Trophoblast cell (in vitro differentiated cells and primary cell): ENCODE measurements at regions not wholly inside any gene's neighbourhood (a gene's known extent, or its start where the extent isn't known, plus 50 kb on each side); places are given as distances from the start of the nearest gene placed in this dataset.

ENCODE experiments used
- DNase-seq, 2 donors: peaks; one replicate each; pipeline ENCODE4 v3.0.0-alpha.2; 2016
- H2AFZ ChIP-seq: 2 replicates; pipeline ENCODE4 v1.6.1; 2013; ENCODE audit warnings: low read length, moderate library complexity, mild to moderate bottlenecking; ENCODE audit not compliant: insufficient read depth, poor library complexity
- H2AK5ac ChIP-seq: 2 replicates; pipeline ENCODE4 v1.6.1; 2013; ENCODE audit warnings: mild to moderate bottlenecking, low read length
- H2BK120ac ChIP-seq: 2 replicates; pipeline ENCODE4 v1.6.1; 2013; ENCODE audit warnings: low read length, mild to moderate bottlenecking, moderate library complexity; ENCODE audit not compliant: insufficient read depth, poor library complexity
- H2BK12ac ChIP-seq: 2 replicates; pipeline ENCODE4 v1.6.1; 2013; ENCODE audit warnings: mild to moderate bottlenecking, low read length, moderate library complexity
- H2BK5ac ChIP-seq: 2 replicates; pipeline ENCODE4 v1.6.1; 2013; ENCODE audit warnings: low read length, low read depth, moderate library complexity, mild to moderate bottlenecking; ENCODE audit not compliant: poor library complexity
- H3K14ac ChIP-seq: 2 replicates; pipeline ENCODE4 v1.6.1; 2013; ENCODE audit warnings: mild to moderate bottlenecking, low read length
- H3K18ac ChIP-seq: 2 replicates; pipeline ENCODE4 v1.6.1; 2013; ENCODE audit warnings: mild to moderate bottlenecking, low read length
- H3K23ac ChIP-seq: 2 replicates; pipeline ENCODE4 v1.6.1; 2013; ENCODE audit warnings: low read length
- H3K27ac ChIP-seq: 2 replicates; pipeline ENCODE4 v1.5.1; 2013; ENCODE audit warnings: low read depth, mild to moderate bottlenecking, inconsistent platforms, low read length, moderate library complexity
- H3K27me3 ChIP-seq: 2 replicates; pipeline ENCODE4 v1.6.1; 2013; ENCODE audit warnings: inconsistent platforms, mild to moderate bottlenecking, low read length, moderate library complexity; ENCODE audit not compliant: insufficient read depth
- H3K36me3 ChIP-seq, 2 experiments: 1 replicate in 1 of 2; 2 replicates in 1 of 2; pipeline ENCODE4 v1.6.1; 2013; ENCODE audit warnings: low read length in 2 of 2, mild to moderate bottlenecking in 2 of 2, moderate library complexity in 1 of 2; ENCODE audit not compliant: insufficient read depth in 2 of 2, control insufficient read depth in 1 of 2
- H3K4ac ChIP-seq: 2 replicates; pipeline ENCODE4 v1.6.1; 2013; ENCODE audit warnings: low read depth, mild to moderate bottlenecking, low read length, moderate library complexity
- H3K4me1 ChIP-seq, 2 experiments: 1 replicate in 1 of 2; 2 replicates in 1 of 2; pipeline ENCODE4 v1.6.1; 2013; ENCODE audit warnings: low read length in 2 of 2, mild to moderate bottlenecking in 2 of 2, moderate library complexity in 1 of 2; ENCODE audit not compliant: insufficient read depth in 2 of 2, control insufficient read depth in 1 of 2
- H3K4me2 ChIP-seq: 2 replicates; pipeline ENCODE4 v1.6.1; 2013; ENCODE audit warnings: inconsistent platforms, mild to moderate bottlenecking, low read length, moderate library complexity
- H3K4me3 ChIP-seq: 2 replicates; pipeline ENCODE4 v1.5.1; 2013; ENCODE audit warnings: mild to moderate bottlenecking, low read depth, low read length, inconsistent platforms
- H3K79me1 ChIP-seq: one replicate; pipeline ENCODE4 v1.6.1; 2013; ENCODE audit warnings: low read length
- H3K79me2 ChIP-seq: 2 replicates; pipeline ENCODE4 v1.6.1; 2013; ENCODE audit warnings: low read length, mild to moderate bottlenecking; ENCODE audit not compliant: control insufficient read depth, insufficient read depth, poor library complexity
- H3K9ac ChIP-seq: 2 replicates; pipeline ENCODE4 v1.6.1; 2013; ENCODE audit warnings: mild to moderate bottlenecking, low read length
- H3K9me3 ChIP-seq: 2 replicates; pipeline ENCODE4 v1.6.1; 2013; ENCODE audit warnings: low read depth, mild to moderate bottlenecking, control low read depth, inconsistent platforms, low read length; ENCODE audit not compliant: insufficient read depth
- H4K12ac ChIP-seq: 2 replicates; pipeline ENCODE4 v1.6.1; 2013; ENCODE audit warnings: low read depth, mild to moderate bottlenecking, low read length, moderate library complexity
- H4K8ac ChIP-seq: 2 replicates; pipeline ENCODE4 v1.6.1; 2013; ENCODE audit warnings: low read depth, mild to moderate bottlenecking, low read length, moderate library complexity
- H4K91ac ChIP-seq: one replicate; pipeline ENCODE4 v1.6.1; 2013; ENCODE audit warnings: low read depth, mild to moderate bottlenecking, low read length, moderate library complexity
- WGBS: extraction: QIAGEN DNeasy Blood & Tissue Kit; methylation state at CpG from one replicate; pipeline ENCODE4 v1.1.7; 2013; ENCODE audit warnings: missing lambda C conversion rate; ENCODE audit not compliant: insufficient read length, insufficient coverage; ENCODE audit errors: extremely low coverage; 5-methylcytosine and 5-hydroxymethylcytosine counted together

DNA sequence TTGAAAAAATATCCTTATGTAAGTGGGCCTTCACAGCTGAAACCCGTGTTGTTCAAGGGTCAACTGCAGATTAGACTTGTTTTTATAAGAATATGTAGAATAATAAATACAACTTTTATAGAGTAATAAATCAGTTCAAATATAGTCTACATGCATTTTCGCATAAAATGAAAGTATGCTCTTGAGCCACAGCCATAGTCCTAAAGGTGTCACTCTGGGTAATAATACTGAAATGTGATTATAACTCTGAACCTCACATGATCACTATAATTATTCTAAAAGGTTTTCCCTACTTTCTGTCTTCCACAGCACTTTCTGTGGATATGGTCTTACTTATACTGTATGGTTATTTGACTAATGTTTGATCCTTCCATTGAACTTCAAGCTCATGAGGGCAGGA is 185.8 kb downstream of the SLC6A15 start:
- no peak for DNase-seq
- H3K27ac ChIP-seq = peak overlapping the region; percentile 92
- H3K23ac ChIP-seq = no peak overlapping the region
- H2AFZ ChIP-seq = no peak overlapping the region
- no peak overlapping the region for H3K14ac ChIP-seq
- no peaks in the 10 kb centered on the region for H3K36me3 ChIP-seq
- H2BK5ac ChIP-seq = peak overlapping the region; percentile 73
- peak overlapping the region; percentile 19 for H4K8ac ChIP-seq
- H3K4me1 ChIP-seq = no peaks in the 10 kb centered on the region
- peak overlapping the region; percentile 47 for H4K91ac ChIP-seq
- H3K9ac ChIP-seq = no peak overlapping the region
- no peaks in the 10 kb centered on the region for H3K79me2 ChIP-seq
- H4K12ac ChIP-seq = no peak overlapping the region
- no CpG with 5 or more reads among the region's 2 CpGs for WGBS
- H3K4me2 ChIP-seq = no peak overlapping the region
- no peak overlapping the region for H3K18ac ChIP-seq
- no peaks in the 10 kb centered on the region for H3K9me3 ChIP-seq
- peak overlapping the region; percentile 76 for H2BK120ac ChIP-seq
- H2AK5ac ChIP-seq = no peak overlapping the region
- peaks cover 8% of the 10 kb centered on the region for H3K79me1 ChIP-seq
- no peaks in the 10 kb centered on the region for H3K27me3 ChIP-seq
- H3K4ac ChIP-seq = no peak overlapping the region
- no peak overlapping the region for H2BK12ac ChIP-seq
- no peak overlapping the region for H3K4me3 ChIP-seq

- H3K4me3 ChIP-seq = no peak overlapping the region
- H3K14ac ChIP-seq = no peak overlapping the region
- no peak overlapping the region for H2BK5ac ChIP-seq
- no peak overlapping the region for H2BK120ac ChIP-seq
- no peaks in the 10 kb centered on the region for H3K27me3 ChIP-seq
- H3K4ac ChIP-seq = no peak overlapping the region
- H3K36me3 ChIP-seq = no peaks in the 10 kb centered on the region
- no peak overlapping the region for H4K12ac ChIP-seq
- H3K4me1 ChIP-seq = no peaks in the 10 kb centered on the region
- no peak overlapping the region for H3K18ac ChIP-seq
- no peak overlapping the region for H2AK5ac ChIP-seq
- H2BK12ac ChIP-seq = no peak overlapping the region
- no peak overlapping the region for H3K23ac ChIP-seq
- H3K9ac ChIP-seq = no peak overlapping the region
- H3K9me3 ChIP-seq = no peaks in the 10 kb centered on the region
- no peak overlapping the region for H4K8ac ChIP-seq
- H3K4me2 ChIP-seq = no peak overlapping the region
- H3K79me1 ChIP-seq = peaks cover 6% of the 10 kb centered on the region
- no peak for DNase-seq
- no peak overlapping the region for H4K91ac ChIP-seq
- H3K27ac ChIP-seq = no peak overlapping the region
- H3K79me2 ChIP-seq = no peaks in the 10 kb centered on the region
- no peak overlapping the region for H2AFZ ChIP-seq
- no CpG with 5 or more reads among the region's 2 CpGs for WGBS
Observed at GRCh38 chr12:84723988-84724387, 188.6 kb downstream of the SLC6A15 start.

GRCh38 chr12:84719997-84720396 is 192.6 kb downstream of the SLC6A15 start:
- no peak for DNase-seq
- Histone ChIP-seq H3K14ac (no peak overlapping the region), H4K8ac (no peak overlapping the region), H3K9me3 (no peaks in the 10 kb centered on the region), H3K4me3 (no peak overlapping the region), H3K79me1 (no peaks in the 10 kb centered on the region), H2BK5ac (no peak overlapping the region), H2AFZ (no peak overlapping the region), H2BK12ac (no peak overlapping the region), H3K4me1 (no peaks in the 10 kb centered on the region), H4K12ac (no peak overlapping the region), H3K36me3 (no peaks in the 10 kb centered on the region), H3K27me3 (no peaks in the 10 kb centered on the region), H3K27ac (no peak overlapping the region), H3K23ac (no peak overlapping the region), H3K9ac (no peak overlapping the region), H3K79me2 (no peaks in the 10 kb centered on the region), H3K18ac (no peak overlapping the region), H2AK5ac (no peak overlapping the region), H4K91ac (no peak overlapping the region), H2BK120ac (no peak overlapping the region), H3K4me2 (no peak overlapping the region), H3K4ac (no peak overlapping the region)
- no CpG with 5 or more reads among the region's 1 CpG for WGBS

- Histone ChIP-seq H3K23ac (no peak overlapping the region), H2BK120ac (no peak overlapping the region), H3K9ac (no peak overlapping the region), H3K4me2 (no peak overlapping the region), H3K14ac (no peak overlapping the region), H3K79me1 (no peaks in the 10 kb centered on the region), H3K4me1 (no peaks in the 10 kb centered on the region), H2BK12ac (no peak overlapping the region), H4K8ac (no peak overlapping the region), H3K18ac (no peak overlapping the region), H2AK5ac (no peak overlapping the region), H3K36me3 (no peaks in the 10 kb centered on the region), H3K4me3 (no peak overlapping the region), H4K12ac (no peak overlapping the region), H4K91ac (no peak overlapping the region), H3K27me3 (no peaks in the 10 kb centered on the region), H3K27ac (no peak overlapping the region), H2AFZ (no peak overlapping the region), H3K9me3 (no peaks in the 10 kb centered on the region), H2BK5ac (no peak overlapping the region), H3K79me2 (no peaks in the 10 kb centered on the region), H3K4ac (no peak overlapping the region)
- no peak for DNase-seq
Observed at GRCh38 chr12:84718906-84719305, 193.7 kb downstream of the SLC6A15 start.
